ENCODE measurements at regions not wholly inside any gene's neighbourhood (a gene's known extent, or its start where the extent isn't known, plus 50 kb on each side); places are given as distances from the start of the nearest gene placed in this dataset.

DNA sequence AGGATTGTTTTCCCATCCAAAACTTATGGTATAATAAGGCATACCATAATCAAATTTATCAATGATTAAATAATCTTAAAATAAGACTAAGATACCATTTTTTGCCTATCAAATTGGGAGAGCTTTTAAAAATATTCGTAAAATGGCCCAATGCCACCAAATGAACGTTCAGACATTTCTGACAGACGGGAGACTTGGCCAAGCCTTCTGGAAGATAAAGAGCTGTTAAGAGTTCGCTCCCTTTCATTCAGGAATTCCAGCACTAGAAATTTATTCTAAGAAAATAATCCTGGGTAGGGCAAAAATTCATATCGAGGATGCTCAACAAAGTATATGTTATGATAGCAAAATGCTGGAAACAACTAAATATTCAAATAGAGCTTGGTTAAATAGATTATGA is 85.6 kb upstream of the NEO1 start:
- no peak for DNase-seq (ENCODE audit: low read depth in 2 of 2)

DNA sequence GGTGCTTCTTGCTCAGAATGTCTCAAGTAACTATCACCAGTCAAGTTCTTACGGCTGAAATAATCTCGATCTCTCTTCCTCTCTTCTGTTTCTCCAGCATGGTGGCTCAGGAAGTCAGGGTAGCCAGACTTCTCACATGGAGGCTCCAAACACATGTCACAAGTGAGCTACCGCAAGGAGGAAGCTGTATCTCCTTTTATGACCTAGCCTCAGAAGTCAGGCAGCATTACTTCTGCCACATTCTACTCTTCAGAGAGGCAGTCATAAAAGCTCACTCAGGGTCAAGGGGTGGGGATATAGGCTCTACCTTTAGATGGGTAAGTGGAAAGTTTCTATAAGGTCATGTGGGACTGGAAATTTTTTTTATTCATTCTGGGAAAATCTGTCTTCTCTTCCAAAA is 86.6 kb upstream of the NEO1 start:
- DNase-seq (ENCODE audit: low read depth in 2 of 2): no peak

GRCh38 chr15:72964542-72964941 is 87.7 kb upstream of the NEO1 start:
- no peak for DNase-seq (ENCODE audit: low read depth in 2 of 2)

DNA sequence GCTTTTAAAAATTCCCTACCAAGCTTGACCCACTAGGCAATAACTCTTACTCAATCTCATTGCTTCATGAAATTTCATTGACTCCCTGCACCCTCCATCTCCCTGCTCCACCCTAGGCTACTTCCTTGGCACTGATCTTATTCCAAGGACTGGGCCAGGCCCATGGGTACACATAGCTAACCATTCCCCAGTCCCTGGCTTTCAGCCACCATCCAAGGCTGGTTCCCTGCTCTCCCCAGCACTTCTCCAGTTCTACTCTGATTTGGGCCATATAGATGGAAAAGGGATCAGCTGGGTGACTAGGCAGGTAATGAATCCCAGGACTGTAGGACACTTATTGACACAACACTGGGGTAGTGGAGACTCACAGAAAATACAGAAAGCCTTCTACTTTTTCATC is 88.1 kb upstream of the NEO1 start:
- DNase-seq (ENCODE audit: low read depth in 2 of 2): no peak

- no peak for DNase-seq (ENCODE audit: low read depth in 2 of 2)
Observed at GRCh38 chr15:72962054-72962702, 90.1 kb upstream of the NEO1 start.

DNA sequence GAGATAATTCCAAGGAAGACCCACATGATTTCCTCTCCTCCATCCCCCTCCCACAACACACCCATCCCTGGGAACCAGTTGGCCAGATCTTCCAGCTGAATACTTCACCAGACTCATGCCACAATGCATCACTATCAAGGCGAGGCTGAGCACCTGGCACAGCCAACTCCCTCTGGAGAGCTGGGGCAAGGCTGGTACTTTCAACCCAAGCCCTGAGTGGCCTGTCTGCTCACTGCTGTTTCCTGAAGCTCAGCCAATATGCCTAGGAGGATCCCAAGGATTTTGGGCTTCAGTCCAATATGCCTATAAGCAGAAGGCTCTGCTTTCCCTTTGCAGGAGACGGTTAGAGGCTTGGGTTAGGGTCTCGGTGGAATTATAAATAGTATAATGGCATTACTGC is 90.9 kb upstream of the NEO1 start:
- no peak for DNase-seq (ENCODE audit: low read depth in 2 of 2)

DNA sequence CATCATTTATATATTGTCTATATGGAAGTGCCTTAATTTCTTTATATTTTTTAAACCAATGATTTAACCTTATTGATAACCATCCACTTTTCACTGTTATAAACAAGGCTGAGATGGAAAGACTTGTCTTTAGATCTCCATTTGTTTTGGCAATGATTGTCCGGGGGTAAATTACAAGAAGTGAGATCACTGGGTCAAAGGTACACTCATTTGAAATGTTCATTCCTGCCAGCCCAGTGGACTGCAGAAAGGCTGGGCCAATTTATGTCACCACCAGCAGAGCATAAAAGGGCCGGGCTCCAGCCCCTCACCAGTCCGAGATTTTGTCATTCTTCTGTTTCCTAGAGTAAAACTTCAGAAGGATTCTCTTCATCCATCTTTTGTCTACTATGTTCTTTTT is 93.6 kb upstream of the NEO1 start:
- no peak for DNase-seq (ENCODE audit: low read depth in 2 of 2)

GRCh38 chr15:72953306-72953705 is 99.0 kb upstream of the NEO1 start:
- no peak for DNase-seq (ENCODE audit: low read depth in 2 of 2)

DNA sequence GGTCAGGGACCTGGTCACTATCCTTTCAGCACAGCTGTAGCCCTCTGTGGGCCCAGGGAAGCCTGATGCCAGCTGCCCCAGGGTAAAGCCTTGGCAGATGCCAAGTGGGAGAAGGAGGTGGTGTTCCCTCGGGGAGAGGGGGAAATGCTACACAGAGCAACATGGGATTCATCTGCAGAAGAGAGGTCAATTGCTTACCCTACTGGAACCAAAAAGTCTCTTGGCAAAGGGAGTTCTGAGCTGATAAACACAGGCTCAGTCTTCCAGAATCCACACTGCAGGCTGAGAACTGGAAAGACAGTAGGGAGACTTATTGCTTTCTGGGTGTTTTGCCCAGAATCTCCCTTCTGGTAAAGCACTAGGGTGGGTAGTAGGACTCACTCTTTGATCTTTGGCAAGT is 100.1 kb upstream of the NEO1 start:
- no peak for DNase-seq (ENCODE audit: low read depth in 2 of 2)

DNA sequence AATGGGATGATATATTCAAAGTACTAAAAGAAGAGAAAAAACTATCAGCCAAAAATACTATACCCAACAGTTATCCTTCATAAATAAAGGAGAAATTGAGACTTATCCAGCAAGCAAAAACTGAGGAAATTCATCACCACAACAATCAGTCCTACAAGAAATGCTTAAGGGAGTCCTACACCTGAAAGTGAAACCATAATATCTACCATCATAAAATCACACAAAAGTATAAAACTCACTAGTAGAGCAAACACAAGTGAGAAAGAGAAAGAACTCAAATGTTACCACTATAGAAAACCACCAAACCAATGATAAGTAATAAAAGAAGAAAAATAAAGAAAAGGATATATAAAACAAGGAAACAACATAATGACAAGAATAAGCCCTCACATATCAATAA is 103.6 kb upstream of the NEO1 start:
- no peak for DNase-seq (ENCODE audit: low read depth in 2 of 2)

DNA sequence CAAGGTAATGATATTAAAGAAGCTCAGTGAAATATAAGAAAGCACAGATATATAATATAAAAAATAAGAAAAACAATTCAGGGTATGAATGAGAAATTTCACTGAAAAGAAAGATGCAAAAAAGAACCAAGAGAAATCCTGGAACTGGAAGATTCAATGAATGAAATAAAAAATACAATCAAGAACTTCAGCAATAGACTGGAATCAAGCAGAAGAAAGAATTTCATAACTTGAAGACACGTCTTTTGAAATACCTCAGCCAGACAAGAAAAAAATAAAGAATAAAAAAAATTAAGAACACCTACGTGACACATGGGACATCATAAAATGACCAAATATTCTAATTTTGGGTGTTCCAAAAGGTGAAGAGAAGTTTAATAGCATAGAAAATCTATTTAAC is 104.6 kb upstream of the NEO1 start:
- no peak for DNase-seq (ENCODE audit: low read depth in 2 of 2)

- DNase-seq (ENCODE audit: low read depth in 2 of 2): no peak
Observed at GRCh38 chr15:72944565-72944964, 107.7 kb upstream of the NEO1 start.

- DNase-seq (ENCODE audit: low read depth in 2 of 2): no peak
Observed at GRCh38 chr15:72940229-72940622, 112.0 kb upstream of the NEO1 start.

- no peak for DNase-seq (ENCODE audit: low read depth in 2 of 2)
Observed at GRCh38 chr15:72939514-72940228, 112.6 kb upstream of the NEO1 start.

GRCh38 chr15:72936691-72937679 is 115.3 kb upstream of the NEO1 start:
- DNase-seq (ENCODE audit: low read depth in 2 of 2): no peak

DNA sequence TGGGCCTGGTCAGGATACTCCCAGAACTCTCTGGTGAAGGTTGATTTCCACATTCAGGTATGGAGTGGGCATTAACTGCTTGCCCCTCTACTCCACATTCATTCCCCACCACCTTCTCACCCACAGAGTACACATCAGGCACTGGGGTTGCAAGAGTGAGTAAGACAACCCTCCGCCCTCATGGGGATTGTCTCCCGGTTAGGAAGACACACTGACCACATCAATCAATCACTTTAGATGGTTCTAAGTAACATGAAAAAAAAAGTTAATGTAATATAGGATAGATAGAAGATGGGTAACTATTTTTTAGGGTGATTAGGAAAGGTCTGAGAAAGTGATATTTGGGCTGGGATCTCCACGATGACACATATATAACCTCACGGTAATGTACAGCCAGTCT is 116.0 kb upstream of the NEO1 start:
- no peak for DNase-seq (ENCODE audit: low read depth in 2 of 2)

- no peak for DNase-seq (ENCODE audit: low read depth in 2 of 2)
Observed at GRCh38 chr15:72935521-72935920, 116.7 kb upstream of the NEO1 start.

- DNase-seq (ENCODE audit: low read depth in 2 of 2): no peak
Observed at GRCh38 chr15:72934921-72935320, 117.3 kb upstream of the NEO1 start.

DNA sequence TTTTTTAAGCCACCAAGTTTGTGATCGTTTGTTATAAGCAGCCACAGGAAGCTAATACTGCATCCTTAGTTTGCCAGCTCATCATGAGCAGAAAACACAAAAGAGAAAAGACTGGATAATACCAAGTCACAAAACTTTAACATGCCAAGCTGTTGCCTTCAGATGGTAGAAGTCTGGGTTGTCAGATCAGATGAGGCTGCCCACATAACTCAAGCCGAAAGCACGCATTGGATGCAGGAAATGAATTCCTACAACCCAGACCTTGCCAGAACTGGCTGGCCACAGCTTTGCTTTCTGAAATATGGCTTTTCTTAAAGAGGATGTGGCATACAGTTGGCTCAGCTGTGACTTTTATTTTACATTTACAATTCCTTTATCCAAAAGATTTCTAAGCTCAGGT is 118.3 kb upstream of the NEO1 start:
- DNase-seq (ENCODE audit: low read depth in 2 of 2): no peak

- DNase-seq (ENCODE audit: low read depth in 2 of 2): no peak
Observed at GRCh38 chr15:72932472-72932871, 119.8 kb upstream of the NEO1 start.

- DNase-seq (ENCODE audit: low read depth in 2 of 2): no peak
Observed at GRCh38 chr15:72927451-72927850, 124.8 kb upstream of the NEO1 start.

GRCh38 chr15:72925661-72926060 is 126.6 kb upstream of the NEO1 start:
- no peak for DNase-seq (ENCODE audit: low read depth in 2 of 2)

DNA sequence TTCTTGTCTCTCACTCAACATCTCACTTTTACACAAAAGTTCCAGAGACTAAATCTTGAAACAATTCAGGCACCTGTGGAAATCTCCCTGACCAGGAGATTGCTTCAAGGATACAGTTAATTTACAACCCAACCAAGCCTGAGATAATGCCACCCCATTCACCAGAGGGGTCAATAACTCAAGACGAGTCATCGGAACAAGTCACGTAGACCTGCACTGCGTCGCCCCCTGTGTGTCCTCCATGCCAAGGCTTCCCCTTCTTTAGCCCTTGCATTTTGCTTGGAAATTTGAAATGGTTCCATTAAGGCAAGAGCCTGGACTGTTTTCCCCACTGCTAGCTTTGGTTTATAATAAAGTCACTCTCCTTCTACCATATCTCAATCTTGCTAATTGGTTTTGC is 129.0 kb upstream of the NEO1 start:
- no peak for DNase-seq (ENCODE audit: low read depth in 2 of 2)
